SW480 (cell line): ENCODE measurements at regions not wholly inside any gene's neighbourhood (a gene's known extent, or its start where the extent isn't known, plus 50 kb on each side); places are given as distances from the start of the nearest gene placed in this dataset.
A peak's percentile ranks its signal among the peaks of the same experiment; 100 is the strongest.

Experiments
- DNase-seq: peaks from one replicate; pipeline ENCODE4 v3.0.0-alpha.2; 2016; ENCODE audit warnings: low spot score

GRCh38 chr2:205937211-205937610, 148.8 kb downstream of the INO80D start:
- DNase-seq = no peak

DNA sequence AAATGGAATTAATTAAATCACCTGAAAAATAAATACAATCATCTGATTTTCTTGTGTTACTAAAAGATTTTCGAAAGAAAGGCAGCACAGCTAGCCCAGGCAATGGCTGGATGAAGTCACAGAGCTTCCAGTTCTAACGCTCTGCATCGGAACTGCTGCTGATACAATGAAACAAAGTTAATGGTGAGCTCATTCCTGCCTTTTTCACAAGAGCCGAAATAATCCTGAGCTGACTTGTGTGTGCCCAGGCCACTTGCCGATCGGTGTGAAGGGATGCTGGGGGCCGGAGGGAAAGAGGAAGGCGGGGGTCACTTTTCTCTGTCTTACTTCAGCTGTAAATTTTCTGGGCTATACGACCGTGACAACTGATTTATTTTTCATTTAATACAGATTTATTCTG, 149.5 kb downstream of the INO80D start:
- DNase-seq = no peak

DNA sequence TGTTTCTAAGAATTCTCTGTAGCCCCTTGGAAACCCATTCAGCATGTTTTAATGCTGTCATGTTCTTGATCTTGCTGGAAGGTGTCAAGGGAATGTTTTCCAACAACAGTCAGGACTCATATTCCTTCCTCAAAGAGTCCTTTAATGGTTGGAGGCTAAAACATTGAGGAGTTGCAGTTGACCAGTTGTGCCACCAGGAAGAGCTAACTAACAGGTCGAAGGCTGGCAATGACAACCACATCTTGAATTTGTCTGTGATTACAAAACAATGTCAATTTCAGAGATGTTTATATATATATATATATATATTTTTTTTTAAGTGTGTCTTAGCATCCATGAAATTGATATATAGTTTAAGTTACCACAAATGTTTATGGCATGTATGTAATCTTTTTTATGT, 151.5 kb downstream of the INO80D start:
- peak; percentile 18 for DNase-seq

- DNase-seq = no peak
Measured at GRCh38 chr2:205932861-205933260, 153.1 kb downstream of the INO80D start.

GRCh38 chr2:205931388-205931787, 154.6 kb downstream of the INO80D start:
- DNase-seq = no peak

GRCh38 chr2:205930209-205930608, 155.8 kb downstream of the INO80D start:
- DNase-seq = no peak

- no peak for DNase-seq
Measured at GRCh38 chr2:205929246-205929942, 156.6 kb downstream of the INO80D start.

GRCh38 chr2:205925373-205926337, 160.3 kb downstream of the INO80D start:
- DNase-seq = peak; percentile 41

- DNase-seq = no peak
Measured at GRCh38 chr2:205924676-205925075, 161.3 kb downstream of the INO80D start.

DNA sequence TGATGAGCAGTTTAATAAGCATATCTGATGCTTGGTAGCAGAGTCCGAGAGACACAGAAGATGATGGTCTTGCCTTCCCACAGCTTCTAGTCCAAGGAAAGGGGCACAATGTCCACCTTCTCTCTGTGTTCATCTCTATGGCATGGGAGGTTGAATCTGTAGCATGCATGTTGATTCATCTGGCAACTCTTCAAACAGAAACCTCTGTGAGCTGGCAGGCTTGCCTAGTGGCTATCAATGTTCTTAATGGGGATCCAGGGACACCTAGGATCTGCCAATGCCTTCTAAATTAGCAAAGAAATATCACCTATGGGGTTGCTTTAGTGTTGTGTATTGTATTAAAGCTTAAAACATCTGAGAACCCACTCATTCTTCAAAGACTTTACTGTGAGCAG, 170.8 kb downstream of the INO80D start:
- no peak for DNase-seq

GRCh38 chr2:205914213-205915129, 171.5 kb downstream of the INO80D start:
- DNase-seq = no peak

DNA sequence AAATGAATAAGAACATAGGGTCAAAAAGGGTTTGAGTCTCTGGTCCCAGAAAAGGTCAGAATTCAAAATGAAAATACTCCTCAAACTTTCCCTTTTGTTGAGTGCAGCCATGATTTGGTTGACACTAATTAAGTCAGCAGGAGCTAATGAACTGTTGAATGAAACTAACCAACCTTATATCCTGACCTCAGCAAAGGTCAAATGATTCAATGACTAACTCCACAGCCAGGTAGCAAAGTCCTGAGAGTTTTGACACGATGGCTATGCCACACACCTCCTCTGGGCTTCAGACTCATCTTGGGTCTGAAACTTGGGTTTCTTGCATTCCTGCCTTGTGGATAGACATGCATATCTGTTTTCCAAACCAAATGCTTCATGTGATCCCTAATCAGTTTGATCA, 172.3 kb downstream of the INO80D start:
- DNase-seq = no peak

DNA sequence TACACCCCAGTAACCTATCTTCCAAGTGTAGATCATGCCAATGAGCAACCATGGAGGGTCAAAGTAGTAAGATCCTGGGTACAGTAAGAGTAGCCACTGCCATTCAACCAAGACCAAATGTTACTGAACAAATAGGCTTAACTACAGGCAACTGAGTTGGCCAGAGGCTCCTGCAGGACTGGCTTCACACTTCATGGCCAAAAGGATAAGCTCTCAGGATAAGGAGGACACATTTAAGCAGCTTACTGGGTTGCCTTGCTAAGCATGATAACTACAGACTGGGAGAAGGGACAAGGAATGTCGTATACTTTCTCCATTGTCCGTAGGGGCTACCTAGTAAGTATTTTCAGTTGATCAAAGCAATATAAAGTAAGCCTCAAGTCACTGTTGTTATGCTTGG, 174.7 kb downstream of the INO80D start:
- no peak for DNase-seq

DNA sequence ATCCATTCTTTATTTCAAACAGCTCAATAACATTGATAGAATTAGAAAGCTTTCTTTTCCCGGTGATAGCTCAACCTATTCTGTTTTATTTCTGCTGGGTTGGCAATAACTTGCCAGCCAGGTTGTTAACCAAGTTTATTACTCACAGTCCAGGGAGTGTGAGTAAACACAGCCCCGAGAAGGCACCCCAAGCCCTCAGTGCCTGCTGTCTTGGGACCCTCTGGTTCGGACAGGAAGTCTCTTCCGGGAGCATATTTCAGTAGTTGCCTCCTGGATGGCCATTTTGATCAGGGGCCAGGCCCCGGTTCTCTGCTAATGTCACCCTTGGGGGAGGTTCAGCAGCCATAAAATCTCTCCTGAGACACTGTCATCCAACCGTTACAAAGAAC, 176.8 kb downstream of the INO80D start:
- DNase-seq = no peak

DNA sequence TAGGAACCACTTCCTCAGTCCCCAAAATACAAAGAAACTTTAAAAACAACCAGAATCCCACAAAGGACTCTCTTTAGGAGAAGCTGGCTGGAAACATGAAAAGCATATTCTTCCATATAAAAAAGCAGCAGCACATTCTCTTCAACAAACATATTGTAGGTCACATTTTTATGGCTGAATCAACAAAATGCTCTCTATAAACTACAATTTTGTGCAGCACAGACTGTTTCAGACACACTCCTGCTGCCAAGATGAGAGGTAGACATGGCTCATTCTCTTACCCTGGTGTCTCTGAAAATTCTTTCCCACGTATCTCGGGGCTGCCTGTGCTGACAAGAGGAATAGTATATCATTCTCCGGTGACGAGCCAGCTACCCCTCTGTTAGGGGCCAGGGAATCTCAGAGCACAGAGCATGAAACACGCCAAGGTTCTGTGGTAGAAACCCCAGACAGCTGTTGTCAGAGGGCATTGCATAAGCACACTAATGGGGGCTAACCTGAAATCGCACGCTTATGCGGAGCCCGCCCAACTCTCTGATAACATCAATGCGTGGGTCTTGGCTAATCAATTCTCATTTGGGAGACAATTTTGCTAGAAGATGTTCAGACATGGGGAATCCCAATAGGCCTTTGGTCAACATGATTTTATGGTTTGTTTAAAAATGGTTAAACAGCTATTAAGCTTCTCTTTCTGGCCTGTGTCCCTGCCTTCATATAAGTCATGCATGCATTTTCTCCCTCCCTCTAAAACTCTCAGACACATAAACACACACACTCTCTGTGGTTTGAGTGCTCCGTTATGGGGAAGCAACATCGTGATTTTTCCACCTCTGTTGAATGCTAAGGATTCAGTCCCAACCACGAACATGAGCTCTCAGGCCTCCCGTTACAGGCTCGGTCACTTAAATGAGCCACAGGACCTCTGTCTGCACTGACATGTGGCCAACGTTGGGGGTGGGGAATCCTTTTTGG, 177.5 kb downstream of the INO80D start:
- no peak for DNase-seq

- DNase-seq = no peak
Measured at GRCh38 chr2:205906419-205906818, 179.6 kb downstream of the INO80D start.

DNA sequence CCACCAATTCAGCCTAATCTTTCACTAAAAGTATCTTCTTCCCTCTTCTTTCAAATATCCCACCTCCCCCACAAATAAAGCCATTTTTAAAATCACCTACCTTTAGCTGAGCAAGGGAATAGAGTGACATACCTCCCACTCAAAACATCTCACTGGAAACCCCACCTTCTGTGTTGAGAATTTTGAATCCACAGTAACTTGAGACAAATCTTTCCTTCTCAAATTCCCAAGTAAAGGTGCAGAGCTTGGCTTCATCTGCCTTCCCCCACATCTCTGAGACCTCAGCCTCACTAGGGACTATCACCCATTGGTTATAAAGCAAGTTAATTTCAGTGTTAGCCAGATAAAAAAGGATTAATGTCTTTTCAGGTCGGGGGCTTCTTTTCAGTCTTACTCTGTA, 180.4 kb downstream of the INO80D start:
- DNase-seq = no peak

DNA sequence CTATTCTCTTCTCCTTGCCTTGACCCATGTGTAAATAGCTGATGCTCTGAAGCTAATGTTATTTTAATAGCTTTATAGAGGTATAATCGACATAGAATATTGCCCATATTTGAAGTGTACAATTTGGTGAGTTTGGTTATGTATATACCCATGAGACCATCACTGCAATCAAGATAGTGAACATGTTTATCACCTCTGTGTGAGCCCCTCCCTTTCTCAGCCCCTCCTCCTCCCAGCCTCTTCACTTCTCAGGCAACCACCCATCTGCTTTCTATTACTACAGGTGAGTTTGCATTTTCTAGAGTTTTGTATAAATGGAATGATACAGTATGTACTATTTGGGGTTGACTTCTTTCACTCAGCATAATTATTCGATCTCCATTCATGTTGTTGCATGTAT, 181.1 kb downstream of the INO80D start:
- DNase-seq = no peak

- DNase-seq = peak; percentile 37
Measured at GRCh38 chr2:205903549-205904129, 182.3 kb downstream of the INO80D start.

GRCh38 chr2:205902900-205903237, 183.1 kb downstream of the INO80D start:
- DNase-seq = no peak
